NCI-H82 treated with DMSO at 0.1 percent for 48 hours (cell line): ENCODE measurements at regions not wholly inside any gene's neighbourhood (a gene's known extent, or its start where the extent isn't known, plus 50 kb on each side); places are given as distances from the start of the nearest gene placed in this dataset.

Source experiments
- DNase-seq: peaks from one replicate; lab custom pipeline; 2025; ENCODE audit not compliant: unreplicated experiment; lab: John Stamatoyannopoulos, UW

DNA sequence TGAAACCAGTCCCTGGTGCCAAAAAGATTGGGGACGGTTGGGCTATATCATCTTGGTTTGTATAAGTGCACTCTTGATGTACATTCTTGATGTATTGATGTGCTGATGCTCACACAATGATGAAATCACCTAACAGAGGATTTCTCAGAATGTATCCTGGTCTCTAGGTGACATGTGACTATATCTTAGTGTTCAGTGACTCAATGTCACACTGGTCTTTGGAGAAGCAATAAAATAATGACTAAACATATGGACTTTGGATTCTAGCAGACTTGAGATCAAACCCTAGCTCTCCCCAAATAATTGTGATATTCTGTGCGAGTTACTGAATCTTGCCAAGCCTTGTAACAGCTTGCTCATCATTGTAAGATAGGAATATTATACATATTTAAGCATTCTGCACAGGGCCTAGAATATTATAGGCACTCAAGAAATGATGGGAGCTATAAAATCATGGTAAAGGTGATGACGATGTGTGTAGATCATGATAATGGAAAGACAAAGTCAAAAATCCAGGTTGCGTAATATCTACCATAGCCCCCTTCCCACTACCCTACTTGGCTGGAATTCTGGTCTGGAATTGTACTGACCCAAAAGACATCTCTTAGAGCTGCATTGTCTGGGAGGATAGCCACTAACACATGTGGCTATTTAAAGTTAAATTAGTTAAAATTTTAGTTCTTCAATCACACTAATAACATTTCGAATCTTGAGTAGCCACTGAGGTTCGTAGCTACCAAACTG, 117.6 kb upstream of the PWP1 start:
- no peak for DNase-seq

DNA sequence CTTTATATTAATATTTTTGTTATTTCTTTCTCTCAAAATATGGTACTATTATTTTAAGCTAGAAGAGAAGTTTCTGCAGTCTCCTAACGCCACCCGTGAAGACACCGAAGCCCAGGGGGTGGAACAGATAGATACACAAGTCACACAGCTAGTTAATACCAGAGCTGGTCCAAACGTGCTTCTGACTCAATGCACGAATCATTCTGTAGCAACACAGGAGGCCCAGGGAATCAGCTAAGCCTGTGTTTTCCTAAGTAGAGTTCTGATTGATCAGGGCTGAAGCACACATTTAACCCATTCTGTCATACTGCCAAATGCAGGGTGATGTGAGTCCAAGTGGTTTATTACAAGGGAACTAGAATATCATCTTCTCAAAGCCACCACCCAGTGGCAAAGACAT, 116.9 kb upstream of the PWP1 start:
- no peak for DNase-seq

DNA sequence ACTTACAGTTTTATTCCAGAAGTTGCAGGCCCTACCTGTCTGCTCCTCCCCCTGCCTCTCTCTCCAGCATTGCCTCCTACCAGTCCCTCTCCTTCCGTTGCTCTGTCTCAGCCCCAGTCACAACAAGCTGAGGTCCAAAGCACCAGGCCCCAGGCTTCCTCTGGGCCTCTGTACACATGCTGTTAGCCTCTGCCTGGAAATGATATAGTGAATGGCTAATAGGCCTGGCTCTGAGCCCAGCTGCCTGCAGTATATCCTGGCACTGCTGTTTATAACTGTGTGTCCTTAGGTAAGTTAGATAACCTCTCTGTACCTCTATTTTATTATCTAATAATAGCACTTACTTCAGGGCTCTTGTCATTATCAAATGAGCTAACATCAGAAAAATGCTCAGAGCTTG, 114.9 kb upstream of the PWP1 start:
- DNase-seq, result no peak

DNA sequence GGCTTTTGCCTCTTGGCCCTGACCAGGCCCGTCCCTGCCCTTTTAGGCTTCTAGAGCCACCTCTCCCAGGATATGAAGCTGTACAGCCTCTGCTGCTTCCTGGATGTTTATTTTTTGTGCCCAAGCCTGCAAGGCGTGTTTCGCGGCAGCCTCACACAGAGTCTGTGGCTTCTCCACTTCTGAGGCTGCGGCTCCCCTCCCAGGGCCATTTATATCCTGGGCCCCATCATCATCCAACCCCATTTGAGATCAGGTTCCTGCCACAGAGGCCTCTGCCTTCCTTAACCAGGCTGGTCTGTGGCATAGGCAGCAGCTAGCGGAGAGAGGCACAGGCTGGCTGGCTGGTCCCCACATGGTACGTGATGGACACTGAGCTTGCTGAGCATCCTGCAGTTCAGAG, 114.1 kb upstream of the PWP1 start:
- DNase-seq, result no peak

DNA sequence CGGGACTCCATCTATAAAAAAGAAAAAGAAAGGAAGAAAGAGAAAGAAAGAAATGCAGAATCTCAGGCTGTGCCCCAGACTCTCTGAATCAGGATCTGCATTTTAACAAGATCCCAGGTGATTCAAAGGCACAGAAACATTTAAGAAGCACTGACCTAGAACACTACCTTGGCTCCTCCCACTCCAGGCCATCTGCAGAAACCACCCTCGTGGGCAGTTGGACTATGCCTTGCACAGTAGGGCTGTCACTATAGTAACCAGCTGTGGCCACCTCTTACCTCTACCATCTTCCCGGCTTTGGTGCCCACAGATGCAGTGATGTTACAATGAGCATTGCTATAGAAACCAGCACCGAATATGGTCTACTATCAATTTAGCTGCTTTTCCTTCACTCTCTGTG, 110.9 kb upstream of the PWP1 start:
- DNase-seq, result no peak

DNA sequence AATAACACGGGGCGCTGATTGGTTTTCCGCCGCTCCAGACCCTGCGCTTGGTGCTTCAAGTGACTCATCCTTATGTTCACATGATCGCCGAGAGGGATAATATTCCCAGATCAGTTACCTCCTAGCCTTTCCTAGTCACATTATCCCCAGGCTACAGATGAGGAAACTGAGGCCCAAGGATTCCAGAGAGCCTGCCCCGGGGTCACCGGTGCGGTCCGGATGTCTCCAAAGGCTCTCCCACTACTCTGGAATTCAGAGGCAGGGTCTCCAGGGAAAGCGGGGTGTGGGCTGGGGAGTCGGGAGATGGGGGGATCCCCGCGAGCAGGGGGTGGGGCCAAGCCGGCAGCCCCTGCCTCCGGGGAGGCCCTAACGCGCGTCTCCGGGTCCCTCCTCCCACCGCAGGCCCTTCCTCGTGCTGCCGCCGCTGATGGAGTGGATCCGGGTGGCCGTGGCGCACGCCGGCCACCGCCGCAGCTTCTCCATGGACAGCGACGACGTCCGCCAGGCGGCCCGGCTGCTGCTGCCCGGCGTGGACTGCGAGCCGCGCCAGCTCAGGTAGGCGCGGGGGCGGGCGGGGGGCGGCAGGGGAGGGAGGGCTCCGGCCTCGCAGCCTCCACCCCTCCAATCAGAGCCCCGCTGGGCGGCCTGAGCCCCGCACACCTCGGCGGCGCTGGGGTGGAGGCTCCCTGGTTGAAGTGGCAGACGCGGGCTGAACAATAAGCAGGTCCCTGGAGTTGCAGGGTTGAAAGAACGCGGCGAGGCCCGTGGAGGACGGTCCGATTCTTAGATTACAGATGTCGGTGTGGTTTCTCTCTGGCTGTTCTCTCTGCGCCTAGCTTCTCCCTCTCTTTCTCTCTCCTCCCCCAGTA, 104.6 kb upstream of the PWP1 start:
- no peak for DNase-seq

DNA sequence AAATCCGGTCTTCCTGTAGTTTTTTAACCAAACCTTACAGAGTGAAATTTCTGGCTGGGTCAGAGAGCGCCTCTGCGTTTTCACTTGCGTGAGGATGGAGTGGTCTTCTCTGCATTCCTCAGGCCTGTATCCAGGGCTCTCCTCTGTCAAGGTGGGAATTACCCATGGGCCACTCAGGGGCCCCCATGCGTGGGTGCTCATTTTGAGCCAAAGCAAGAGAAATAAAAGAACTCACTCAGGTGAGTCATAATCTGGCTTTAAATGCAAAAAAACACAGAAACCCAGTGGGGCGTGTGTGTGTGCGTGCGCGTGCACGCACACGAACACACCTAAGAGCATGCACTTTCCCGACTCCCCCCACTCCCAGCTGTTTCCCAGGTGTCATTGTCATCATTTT, 104.0 kb upstream of the PWP1 start:
- DNase-seq, result no peak

DNA sequence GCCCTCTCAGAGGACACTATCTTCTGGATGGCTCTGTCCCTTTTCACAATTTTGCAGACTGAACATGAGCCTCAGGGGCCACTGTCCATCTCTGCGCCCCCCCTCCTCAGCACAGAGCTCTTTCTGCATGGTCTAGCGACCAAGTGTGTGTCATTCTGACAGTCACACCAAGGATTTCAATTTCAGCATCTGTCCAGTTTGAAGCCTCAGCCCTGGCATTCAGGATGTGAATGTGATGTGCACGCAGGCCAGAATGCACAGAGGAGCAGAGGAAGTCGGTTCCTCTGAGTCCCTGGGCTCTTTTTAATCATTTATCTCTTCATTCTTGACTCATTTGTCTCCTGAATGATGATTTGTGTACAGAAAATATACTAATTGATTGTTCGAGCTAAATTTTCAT, 102.0 kb upstream of the PWP1 start:
- DNase-seq, result no peak

DNA sequence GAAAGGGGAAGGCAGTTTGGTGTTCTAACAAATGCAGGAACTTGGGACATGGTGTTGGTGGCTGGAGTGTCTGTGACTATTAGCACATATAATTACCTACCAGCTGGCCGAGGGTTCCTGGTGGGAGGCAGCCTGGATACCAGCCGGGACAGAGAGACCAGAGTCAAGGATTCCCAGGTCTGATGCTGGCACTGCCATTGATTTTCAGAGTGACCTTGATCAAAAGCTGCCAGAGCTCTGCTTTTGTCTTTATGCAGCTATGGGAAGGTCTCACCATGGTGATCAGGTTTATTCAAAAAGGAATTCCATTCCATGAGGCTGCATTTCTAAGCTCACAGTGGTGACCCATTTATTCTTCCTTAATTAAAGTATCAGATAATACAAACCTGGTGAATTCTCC, 101.0 kb upstream of the PWP1 start:
- no peak for DNase-seq

DNA sequence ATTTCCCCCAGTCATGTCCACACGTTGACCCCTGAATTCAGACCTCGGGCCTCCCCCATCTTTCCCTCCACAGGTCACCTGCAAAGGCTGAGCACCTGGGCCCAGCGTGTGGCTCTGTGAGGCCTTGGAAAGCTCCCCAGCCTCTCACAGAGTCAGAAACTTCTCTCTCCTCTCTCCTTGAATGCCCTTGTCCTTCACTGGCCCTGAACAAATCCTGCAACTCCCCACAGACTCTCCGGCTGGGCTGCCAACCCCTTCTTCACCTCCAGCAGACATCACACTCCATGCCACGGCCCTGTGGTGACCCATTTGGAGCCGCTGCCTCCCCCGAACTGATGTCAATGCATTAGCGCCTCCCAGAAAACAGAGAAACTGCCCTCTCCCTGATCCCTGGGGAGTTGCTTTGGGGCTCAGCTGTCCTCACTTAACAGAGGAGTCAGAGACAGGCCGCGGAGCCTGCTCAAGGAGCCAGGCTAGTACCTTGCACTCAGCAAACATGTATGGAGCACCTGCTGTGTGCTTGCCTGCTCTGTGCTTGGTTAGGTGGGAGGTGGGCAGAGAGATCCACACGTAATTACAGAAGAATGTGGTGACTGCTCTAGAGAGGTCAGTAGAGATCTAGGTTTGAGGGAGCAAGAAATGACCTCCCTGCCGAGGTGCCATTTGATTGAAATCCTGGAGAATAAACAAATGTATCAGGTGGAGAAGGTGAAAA, 99.2 kb upstream of the PWP1 start:
- no peak for DNase-seq

DNA sequence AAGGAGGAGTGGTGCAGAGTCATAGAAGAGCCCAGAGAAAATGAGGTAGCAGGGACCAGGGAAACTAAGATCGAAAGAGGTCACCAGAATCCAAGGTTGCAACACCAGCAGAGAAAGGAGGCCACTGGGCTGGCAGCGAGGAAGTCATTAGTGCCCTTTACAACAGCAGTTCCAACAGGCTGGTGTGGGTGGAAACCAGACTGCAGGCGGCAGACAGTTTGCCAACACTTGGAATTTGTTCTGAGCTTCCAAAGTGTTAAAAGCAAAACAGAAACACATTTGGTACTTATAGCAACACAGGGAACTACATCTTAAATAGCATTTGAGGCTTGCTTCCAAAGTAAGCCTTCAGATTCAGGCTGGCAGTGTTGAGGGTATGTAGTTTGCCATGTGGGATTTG, 95.2 kb upstream of the PWP1 start:
- DNase-seq, result no peak

DNA sequence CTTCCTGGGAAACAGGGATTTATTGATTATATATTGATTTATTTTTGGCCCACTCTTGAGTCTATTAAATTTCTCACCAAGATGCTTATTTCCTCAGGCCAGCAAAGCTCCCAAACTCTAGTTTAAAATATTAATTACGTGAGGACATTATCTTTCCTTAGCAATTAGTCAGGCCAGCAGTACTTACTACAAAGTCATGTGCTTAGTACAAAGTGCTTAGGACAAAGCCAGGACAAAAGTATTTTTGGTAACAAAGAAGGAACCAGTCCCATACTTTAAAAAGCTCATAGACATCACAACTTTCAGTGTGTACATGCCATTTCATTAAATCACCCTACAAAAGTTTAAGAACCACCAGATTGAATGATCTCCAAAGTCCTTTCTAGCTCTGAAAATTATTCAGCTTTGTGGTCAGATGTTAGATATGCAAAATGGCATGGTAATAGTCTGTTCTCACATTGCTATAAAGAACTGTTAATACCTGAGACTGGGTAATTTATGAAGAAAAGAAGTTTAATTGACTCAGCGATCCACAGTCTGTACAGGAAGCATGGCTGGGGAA, 94.7 kb upstream of the PWP1 start:
- DNase-seq, result no peak

DNA sequence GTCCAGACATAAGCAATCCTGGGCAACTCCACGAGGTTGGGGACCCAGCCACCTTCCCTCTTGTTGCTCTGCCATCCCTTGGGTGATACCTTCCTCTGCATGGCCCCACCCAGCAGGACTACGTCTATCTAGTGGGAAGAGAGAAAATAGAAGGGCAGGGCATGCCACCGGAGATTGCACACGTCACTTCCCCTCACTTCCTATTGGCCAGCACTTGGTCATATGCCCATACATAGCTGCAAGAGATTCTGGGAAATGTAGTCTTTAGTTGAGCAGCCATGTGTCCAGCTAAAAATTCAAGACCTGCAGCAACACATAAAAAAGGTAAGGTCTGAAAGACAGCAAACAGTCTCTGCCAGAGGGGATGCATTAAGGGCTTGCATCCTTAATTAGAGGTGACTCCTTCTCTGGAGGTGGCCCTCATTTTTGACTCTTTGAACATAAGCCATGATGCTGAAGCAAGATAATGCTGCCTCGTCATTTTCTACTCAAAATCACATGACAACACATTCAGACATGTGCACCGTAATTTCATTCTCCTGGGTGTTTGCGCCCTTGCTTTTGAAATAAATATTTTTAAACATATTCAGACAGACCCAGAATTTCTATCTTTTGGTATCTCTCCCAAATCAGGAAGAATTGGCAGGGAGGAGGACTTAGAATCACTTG, 91.8 kb upstream of the PWP1 start:
- no peak for DNase-seq

DNA sequence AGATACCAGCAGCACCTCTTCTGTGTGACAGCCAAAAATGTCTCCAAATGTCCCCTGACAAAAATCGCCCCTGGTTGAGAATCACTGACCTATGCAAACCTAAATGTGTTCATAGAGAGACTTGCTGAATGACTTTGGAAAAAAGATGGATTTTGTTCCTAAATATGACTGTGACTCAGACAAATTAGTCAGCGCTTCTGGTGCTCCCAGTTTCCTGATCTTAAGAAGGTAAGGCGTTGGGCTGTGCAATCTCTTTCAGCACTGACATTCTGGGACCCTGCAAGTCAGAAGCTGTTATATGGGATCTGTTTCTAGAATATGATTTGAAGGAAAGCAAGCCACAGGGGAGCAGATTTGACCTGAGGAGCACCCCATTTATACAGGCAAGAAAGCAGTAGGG, 90.6 kb upstream of the PWP1 start:
- no peak for DNase-seq

DNA sequence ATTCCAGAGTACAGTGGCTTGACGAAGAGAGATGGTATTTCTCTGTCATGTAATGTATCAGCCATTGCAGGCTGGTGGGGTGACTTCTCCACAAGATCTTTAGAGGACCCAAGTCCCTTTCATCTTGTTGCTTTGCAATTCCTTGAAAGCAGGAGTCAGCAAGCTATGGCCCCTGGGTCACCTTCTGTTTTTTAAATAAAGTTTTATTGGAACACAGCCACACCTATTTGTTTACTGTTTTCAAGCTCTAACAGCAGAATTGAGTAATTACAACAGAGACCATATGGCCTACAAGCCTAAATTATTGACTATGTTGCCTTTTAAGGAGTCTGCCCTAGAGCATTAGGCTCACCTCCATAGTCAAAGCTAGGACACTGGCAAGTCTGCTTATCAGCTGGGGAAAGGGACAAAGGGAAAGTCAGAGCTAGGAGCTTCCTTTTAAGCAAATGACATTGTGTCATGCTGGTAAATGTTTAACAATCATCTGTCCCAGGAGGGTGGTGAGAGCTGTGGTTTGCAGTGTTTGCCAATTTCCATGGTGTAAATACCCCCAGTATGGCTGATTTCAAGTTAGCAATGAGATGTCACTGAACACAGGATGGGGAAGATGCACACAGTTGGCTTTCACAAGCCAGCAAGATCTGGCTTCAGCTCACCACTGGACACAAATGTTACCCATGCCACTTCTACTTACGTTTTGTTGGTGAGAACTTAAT, 87.7 kb upstream of the PWP1 start:
- no peak for DNase-seq

DNA sequence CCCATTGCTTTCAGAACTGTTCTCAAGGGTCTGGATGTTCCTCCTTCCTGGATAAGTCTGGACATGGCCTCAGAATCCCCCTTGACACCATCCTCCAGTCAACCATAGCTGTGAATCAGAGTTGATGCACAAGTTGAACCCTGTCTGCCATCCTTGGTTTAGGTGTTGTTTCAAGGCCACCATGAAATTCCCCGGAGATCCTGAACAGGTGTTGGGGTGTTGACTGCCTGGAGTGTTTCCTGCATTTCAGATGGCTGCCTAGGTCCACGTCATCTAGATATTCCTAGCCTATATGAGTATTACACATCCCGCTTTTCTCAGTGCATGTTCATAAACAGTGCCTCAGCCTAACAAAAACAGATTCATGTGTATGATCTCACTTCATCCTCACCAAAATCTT, 86.7 kb upstream of the PWP1 start:
- no peak for DNase-seq

DNA sequence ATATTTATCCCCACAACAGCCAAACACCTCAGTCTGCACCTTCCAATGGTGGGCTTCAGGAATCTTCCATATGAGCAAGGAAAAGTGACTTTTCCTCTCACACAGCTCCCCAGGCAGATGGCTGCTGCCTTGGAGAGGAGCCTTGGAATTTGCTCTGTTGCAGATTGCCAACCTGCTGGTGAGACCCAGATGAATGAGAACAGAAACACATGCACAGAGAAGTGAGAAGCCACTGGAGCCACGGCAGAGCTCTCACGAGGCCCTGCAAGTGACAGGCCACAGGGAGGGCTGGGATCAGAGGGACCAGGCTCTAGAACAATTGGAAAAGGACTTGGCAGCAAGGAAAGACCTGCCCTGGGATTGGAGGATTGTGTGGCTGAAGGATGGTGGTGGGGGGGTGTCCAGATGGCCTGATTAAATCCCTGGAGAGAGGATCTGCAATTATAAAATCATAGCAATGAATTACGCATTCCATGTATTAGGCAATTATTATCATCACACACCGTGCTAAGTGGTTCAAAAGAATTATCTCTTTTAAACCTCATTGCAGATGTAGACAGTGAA, 84.9 kb upstream of the PWP1 start:
- DNase-seq, result peak; percentile 77

DNA sequence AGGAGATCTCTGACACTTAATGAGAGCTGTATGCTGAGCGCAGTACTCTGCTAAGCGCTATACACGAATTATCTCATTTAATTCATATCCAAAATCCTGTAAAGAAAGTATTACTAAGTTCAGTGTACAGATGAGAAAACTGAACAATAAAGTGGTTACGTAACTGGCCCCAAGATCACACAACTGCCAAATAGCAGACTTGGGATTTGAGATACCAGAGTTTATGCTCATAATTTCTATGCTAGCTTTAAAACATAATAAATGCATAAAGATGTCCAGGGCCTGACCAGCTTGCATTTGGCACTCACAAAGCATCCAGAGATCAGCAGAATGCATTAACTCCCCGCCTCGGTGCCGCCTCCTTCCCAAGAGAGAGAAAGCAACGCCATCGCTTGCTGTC, 83.2 kb upstream of the PWP1 start:
- DNase-seq, result no peak

DNA sequence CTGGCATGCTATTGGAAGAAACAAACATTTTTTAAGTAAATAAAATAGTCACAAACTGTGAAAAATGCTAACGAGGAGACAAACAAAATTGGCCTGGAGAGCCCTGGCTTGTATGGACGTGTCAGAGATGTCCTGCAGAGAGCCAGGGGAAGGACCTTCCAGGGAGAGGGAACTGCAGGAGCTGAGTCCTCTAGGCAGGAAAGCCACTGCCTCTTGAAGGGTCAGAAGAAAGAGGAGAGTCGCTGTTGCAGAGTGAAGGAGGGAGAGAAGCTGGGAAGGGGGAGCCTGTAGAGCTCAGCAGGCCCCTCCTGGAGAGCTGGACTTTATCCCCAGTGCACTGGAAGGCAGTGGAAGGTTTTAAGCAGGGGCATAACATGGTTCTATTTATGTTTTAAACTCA, 80.3 kb upstream of the PWP1 start:
- DNase-seq, result no peak
